ENCODE measurements at regions not wholly inside any gene's neighbourhood (a gene's known extent, or its start where the extent isn't known, plus 50 kb on each side); places are given as distances from the start of the nearest gene placed in this dataset.
A peak's percentile ranks its signal among the peaks of the same experiment; 100 is the strongest.

DNA sequence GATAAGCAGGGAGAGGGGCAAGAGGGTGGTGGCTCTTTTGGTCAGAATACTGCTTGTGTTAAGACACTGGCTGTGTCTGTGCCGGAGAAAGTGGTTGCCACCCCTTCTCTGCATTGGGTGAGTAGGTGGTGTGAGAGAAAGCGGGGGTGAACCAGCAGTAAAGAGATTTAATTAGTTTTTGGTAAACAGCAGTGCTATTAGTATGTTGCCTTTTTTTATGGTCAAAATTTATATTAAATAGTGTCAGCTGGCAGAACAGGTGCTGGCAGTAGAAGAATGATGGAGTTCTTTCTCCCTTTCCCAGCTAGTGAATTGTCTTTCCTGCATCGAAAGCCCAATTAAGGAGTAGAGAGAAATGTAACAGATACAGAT lies 181.6 kb downstream of the LARP7 start:
- Histone ChIP-seq H3K36me3 (no peaks in the 10 kb centered on the region), H3K4me3 (peak overlapping the region; percentile 52), H3K27ac (no peak overlapping the region), H3K4me1 (peaks cover 6% of the 10 kb centered on the region), H3K9me3 (no peaks in the 10 kb centered on the region), H3K27me3 (ENCODE audit: low read depth) (no peaks in the 10 kb centered on the region)
- ATAC-seq (peak in 1 of 2 donors; percentile 11), DNase-seq (no peak)
- TF ChIP-seq, protein P1, sequence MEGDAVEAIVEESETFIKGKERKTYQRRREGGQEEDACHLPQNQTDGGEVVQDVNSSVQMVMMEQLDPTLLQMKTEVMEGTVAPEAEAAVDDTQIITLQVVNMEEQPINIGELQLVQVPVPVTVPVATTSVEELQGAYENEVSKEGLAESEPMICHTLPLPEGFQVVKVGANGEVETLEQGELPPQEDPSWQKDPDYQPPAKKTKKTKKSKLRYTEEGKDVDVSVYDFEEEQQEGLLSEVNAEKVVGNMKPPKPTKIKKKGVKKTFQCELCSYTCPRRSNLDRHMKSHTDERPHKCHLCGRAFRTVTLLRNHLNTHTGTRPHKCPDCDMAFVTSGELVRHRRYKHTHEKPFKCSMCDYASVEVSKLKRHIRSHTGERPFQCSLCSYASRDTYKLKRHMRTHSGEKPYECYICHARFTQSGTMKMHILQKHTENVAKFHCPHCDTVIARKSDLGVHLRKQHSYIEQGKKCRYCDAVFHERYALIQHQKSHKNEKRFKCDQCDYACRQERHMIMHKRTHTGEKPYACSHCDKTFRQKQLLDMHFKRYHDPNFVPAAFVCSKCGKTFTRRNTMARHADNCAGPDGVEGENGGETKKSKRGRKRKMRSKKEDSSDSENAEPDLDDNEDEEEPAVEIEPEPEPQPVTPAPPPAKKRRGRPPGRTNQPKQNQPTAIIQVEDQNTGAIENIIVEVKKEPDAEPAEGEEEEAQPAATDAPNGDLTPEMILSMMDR (IDR thresholded peaks at IDR 0.05) = no peak
- intact Hi-C loops (cut with DNase I) = no loop called here

DNA sequence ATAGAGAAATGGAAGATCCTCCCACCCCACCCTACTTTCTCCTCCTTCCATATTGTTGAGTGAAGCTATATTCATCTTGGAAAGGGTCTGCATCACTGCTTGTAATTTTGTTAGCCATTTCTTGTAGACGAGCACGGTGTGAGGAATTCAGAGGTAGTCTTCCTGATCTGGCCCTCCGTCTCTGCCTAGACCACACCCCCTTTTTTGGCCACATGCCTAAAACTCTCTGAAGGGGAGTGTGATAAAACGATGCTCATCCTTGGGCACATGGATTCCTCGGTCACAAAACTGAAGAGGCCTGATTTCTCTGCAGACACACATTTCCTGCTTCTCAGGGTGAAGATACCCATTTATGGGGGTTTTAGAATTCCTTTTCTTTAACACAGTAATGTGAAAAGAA lies 182.8 kb downstream of the LARP7 start:
- Histone ChIP-seq H3K4me1 (peaks cover 6% of the 10 kb centered on the region), H3K9me3 (no peaks in the 10 kb centered on the region), H3K36me3 (no peaks in the 10 kb centered on the region), H3K4me3 (no peak overlapping the region), H3K27me3 (ENCODE audit: low read depth) (no peaks in the 10 kb centered on the region), H3K27ac (no peak overlapping the region)
- intact Hi-C loops (cut with DNase I) = no loop called here
- DNase-seq (no peak), ATAC-seq (no peak)
- TF ChIP-seq, protein P1 (IDR thresholded peaks at IDR 0.05) = no peak

DNA sequence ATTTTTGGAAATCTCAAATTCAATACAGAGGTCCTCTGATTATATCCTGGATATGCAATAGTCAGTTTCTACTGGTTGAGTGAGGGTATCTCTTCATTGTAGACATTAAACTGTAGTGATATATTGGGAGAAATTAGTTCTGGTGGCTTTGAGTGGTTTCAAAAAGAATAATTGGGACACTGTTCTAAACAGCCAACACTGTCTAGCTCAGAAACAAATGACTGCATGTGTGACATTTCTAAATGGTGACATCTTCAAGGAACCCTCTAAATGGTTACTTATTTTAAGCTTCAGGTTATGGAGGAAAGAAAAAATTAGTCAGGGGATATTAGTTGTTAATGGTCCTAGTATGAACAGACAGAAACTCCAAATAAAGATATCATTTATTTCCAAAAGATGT lies 186.2 kb downstream of the LARP7 start:
- H3K27ac ChIP-seq = no peak overlapping the region
- intact Hi-C loops (cut with DNase I) = no loop called here
- TF ChIP-seq, protein P1 (IDR thresholded peaks at IDR 0.05) = no peak

DNA sequence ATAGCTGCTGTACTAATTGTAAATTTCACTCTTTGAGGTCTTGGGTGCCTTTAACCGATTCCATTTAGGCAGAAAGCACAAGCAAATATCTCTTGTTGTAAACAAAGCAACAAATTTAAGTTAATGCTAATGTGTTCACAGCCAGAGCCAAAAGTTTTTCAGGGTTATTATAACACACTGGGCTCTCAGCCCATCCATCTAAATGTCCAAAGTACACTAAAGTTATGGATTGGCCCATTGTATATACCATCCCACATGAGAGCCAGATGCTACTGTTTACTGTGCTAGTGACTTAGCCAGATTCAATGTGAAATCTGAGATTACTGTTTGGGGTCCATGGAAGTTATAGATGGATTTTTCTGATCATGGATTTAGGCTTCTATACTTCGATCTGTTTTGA lies 186.7 kb downstream of the LARP7 start:
- no peak overlapping the region for H3K4me3 ChIP-seq
- H3K9me3 ChIP-seq = no peaks in the 10 kb centered on the region
- H3K27me3 ChIP-seq (ENCODE audit: low read depth) = no peaks in the 10 kb centered on the region
- no peak for DNase-seq
- no peak for ATAC-seq
- intact Hi-C loops (cut with DNase I) = no loop called here
- no peaks in the 10 kb centered on the region for H3K36me3 ChIP-seq
- no peak overlapping the region for H3K27ac ChIP-seq
- no peaks in the 10 kb centered on the region for H3K4me1 ChIP-seq
- TF ChIP-seq, protein P1 (IDR thresholded peaks at IDR 0.05) = no peak

More for the DNA sequence above, 186.2 kb downstream of the LARP7 start:
- Histone ChIP-seq H3K9me3 (no peaks in the 10 kb centered on the region), H3K4me1 (peaks cover 4% of the 10 kb centered on the region), H3K36me3 (no peaks in the 10 kb centered on the region), H3K27me3 (ENCODE audit: low read depth) (no peaks in the 10 kb centered on the region), H3K4me3 (no peak overlapping the region)
- no peak for DNase-seq
- ATAC-seq = no peak

DNA sequence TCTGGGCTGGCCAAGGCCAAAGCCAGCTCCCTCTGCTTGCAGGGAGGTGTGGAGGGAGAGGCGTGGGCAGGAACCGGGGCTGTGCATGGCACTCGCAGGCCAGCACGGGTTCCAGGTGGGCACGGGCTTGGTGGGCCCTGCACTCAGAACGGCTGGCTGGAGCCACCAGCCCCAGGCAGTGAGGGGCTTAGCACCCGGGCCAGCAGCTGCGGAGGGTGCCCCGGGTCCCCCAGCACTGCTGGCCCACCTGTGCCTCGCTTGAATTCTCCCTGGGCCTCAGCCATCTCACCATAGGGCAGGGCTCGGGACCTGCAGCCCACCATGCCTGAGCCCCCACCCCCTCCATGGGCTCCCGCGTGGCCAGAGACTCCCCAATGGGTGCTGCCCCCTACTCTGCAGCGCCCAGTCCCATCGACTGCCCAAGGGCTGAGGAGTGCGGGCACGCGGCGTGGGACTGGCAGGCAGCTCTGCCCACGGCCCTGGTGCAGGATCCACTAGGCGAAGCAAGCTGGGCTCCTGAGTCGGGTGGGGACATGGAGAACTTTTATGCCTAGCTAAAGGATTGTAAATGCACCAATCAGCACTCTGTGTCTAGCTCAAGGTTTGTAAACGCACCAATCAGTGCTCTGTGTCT lies 193.9 kb downstream of the LARP7 start:
- DNase-seq (no peak), ATAC-seq (peak in 1 of 2 donors; percentile 32)
- Histone ChIP-seq H3K27ac (no peak overlapping the region), H3K9me3 (no peaks in the 10 kb centered on the region), H3K4me3 (no peak overlapping the region), H3K4me1 (no peaks in the 10 kb centered on the region), H3K36me3 (no peaks in the 10 kb centered on the region), H3K27me3 (ENCODE audit: low read depth) (no peaks in the 10 kb centered on the region)
- TF ChIP-seq, protein P1 (IDR thresholded peaks at IDR 0.05) = no peak
- intact Hi-C loops (cut with DNase I) = no loop called here

Measured in lower lobe of right lung (tissue), 2 donors.